ENCODE measurements at regions not wholly inside any gene's neighbourhood (a gene's known extent, or its start where the extent isn't known, plus 50 kb on each side); places are given as distances from the start of the nearest gene placed in this dataset.

GRCh38 chr6:134117409-134117808, 65.0 kb upstream of the SLC2A12 start:
- no peak for DNase-seq (ENCODE audit: low read depth)
- TF ChIP-seq CTCF (IDR thresholded peaks at IDR 0.05; ENCODE audit: insufficient read depth, low read depth, low read length, missing control alignments) = no peak
- H3K4me3 ChIP-seq (ENCODE audit: low read length) = no peak overlapping the region

- no peak for TF ChIP-seq CTCF (IDR thresholded peaks at IDR 0.05; ENCODE audit: insufficient read depth, low read depth, low read length, missing control alignments)
- no peak for DNase-seq (ENCODE audit: low read depth)
- no peak overlapping the region for H3K4me3 ChIP-seq (ENCODE audit: low read length)
Observed at GRCh38 chr6:134115715-134116074, 63.3 kb upstream of the SLC2A12 start.

- TF ChIP-seq CTCF (IDR thresholded peaks at IDR 0.05; ENCODE audit: insufficient read depth, low read depth, low read length, missing control alignments) = no peak
- no peak overlapping the region for H3K4me3 ChIP-seq (ENCODE audit: low read length)
- no peak for DNase-seq (ENCODE audit: low read depth)
Observed at GRCh38 chr6:134114918-134115714, 62.7 kb upstream of the SLC2A12 start.

GRCh38 chr6:134114489-134114888, 62.1 kb upstream of the SLC2A12 start:
- H3K4me3 ChIP-seq (ENCODE audit: low read length) = no peak overlapping the region
- TF ChIP-seq CTCF (IDR thresholded peaks at IDR 0.05; ENCODE audit: insufficient read depth, low read depth, low read length, missing control alignments) = no peak

GRCh38 chr6:134111726-134112125, 59.3 kb upstream of the SLC2A12 start:
- no peak for TF ChIP-seq CTCF (IDR thresholded peaks at IDR 0.05; ENCODE audit: insufficient read depth, low read depth, low read length, missing control alignments)
- H3K4me3 ChIP-seq (ENCODE audit: low read length) = no peak overlapping the region

More at GRCh38 chr6:134114489-134114888, 62.1 kb upstream of the SLC2A12 start:
- no peak for DNase-seq (ENCODE audit: low read depth)

GRCh38 chr6:134111062-134111677, 58.7 kb upstream of the SLC2A12 start:
- H3K4me3 ChIP-seq (ENCODE audit: low read length) = no peak overlapping the region
- TF ChIP-seq CTCF (IDR thresholded peaks at IDR 0.05; ENCODE audit: insufficient read depth, low read depth, low read length, missing control alignments) = peak; percentile 91
- peak; percentile 76 for DNase-seq (ENCODE audit: low read depth)

More at GRCh38 chr6:134111726-134112125, 59.3 kb upstream of the SLC2A12 start:
- no peak for DNase-seq (ENCODE audit: low read depth)
